ENCODE measurements at regions not wholly inside any gene's neighbourhood (a gene's known extent, or its start where the extent isn't known, plus 50 kb on each side); places are given as distances from the start of the nearest gene placed in this dataset.
"Not testable (repeated sequence)": the region's sequence is repeated elsewhere in the genome, so short reads cannot be mapped to it uniquely, and the experiment has no call there.

DNA sequence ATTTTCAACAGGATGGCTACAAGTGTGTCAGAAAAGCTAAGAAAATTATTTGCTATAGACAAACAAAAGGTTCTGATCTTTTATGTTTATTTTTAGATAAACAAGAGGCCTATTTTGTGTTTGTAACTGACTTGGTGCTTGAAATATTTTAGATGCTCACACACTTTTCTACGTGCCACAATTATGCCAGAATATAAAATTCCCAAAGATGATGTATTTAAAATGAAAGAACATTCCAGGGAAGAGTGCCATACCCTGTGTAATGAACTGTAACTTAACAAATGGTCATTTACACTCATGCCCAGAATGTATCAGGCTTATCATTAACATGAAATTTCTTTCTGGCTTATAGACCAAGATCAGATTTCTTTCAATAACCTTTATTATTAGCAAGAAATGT, 144.9 kb upstream of the MTPN start:
- DNase-seq (ENCODE audit: low read depth in 2 of 2), result no peak

- DNase-seq (ENCODE audit: low read depth in 2 of 2), result no peak
These were observed 140.4 kb upstream of the MTPN start for GRCh38 chr7:136117539-136117938.

DNA sequence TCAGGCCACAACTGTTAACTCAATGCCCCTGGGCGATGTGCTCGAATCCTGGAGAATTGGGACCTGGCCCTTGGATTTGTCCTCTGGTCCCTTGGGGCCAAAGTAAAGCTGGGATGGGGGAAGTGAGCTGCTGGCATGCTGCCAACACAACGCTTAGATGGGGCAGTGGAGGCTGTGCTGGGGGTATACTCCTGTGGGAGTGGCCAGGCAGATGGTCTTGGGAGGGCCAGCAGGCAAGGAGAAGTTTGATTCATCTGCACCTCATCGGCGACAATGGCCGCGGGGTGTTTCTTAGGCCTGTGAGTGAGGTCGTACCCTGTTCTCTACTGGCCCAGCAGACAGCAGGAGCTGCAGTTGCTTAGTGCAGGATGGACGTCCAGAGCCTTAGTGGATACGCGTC, 139.0 kb upstream of the MTPN start:
- DNase-seq (ENCODE audit: low read depth in 2 of 2), result no peak

GRCh38 chr7:136114966-136115762, 138.0 kb upstream of the MTPN start:
- DNase-seq (ENCODE audit: low read depth in 2 of 2), result peak in 1 of 2 donors; percentile 37

- DNase-seq (ENCODE audit: low read depth in 2 of 2), result not testable (repeated sequence)
These were observed 137.3 kb upstream of the MTPN start for GRCh38 chr7:136114467-136114866.

- not testable (repeated sequence) for DNase-seq (ENCODE audit: low read depth in 2 of 2)
These were observed 131.9 kb upstream of the MTPN start for GRCh38 chr7:136109037-136109436.

DNA sequence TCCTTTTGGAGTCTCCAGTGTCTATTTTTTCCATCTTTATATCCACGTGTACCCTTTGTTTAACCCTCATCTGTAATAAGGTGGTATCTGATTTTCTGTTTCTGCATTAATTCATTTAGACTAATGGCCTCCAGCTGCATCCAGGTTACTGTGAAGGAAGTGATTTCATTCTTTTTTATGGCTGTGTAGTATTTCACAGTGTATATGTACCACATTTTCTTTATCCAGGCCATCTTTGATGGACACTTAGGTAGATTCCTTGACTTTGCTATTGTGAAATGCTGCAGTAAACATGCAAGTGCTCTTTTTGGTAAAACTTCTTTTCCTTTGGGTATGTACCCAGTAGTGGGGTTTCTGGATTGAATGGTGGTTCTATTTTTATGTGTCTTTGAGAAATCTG, 128.0 kb upstream of the MTPN start:
- DNase-seq (ENCODE audit: low read depth in 2 of 2), result no peak

DNA sequence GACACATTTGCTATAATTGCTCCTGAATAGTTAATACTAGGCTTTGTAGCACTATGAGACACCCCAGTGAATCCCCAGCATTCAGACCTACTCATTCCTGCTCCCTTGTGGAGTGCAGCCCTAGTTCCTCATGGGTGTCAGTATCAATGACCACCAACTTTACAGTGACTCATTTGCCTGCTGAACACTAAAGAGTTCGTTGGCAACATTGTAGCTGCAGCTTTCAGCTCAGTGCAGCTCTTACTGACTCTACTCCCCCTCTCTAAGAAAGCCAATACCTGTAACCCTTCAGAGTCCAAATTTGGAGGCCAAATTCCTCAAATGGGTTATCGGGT, 127.1 kb upstream of the MTPN start:
- no peak for DNase-seq (ENCODE audit: low read depth in 2 of 2)

DNA sequence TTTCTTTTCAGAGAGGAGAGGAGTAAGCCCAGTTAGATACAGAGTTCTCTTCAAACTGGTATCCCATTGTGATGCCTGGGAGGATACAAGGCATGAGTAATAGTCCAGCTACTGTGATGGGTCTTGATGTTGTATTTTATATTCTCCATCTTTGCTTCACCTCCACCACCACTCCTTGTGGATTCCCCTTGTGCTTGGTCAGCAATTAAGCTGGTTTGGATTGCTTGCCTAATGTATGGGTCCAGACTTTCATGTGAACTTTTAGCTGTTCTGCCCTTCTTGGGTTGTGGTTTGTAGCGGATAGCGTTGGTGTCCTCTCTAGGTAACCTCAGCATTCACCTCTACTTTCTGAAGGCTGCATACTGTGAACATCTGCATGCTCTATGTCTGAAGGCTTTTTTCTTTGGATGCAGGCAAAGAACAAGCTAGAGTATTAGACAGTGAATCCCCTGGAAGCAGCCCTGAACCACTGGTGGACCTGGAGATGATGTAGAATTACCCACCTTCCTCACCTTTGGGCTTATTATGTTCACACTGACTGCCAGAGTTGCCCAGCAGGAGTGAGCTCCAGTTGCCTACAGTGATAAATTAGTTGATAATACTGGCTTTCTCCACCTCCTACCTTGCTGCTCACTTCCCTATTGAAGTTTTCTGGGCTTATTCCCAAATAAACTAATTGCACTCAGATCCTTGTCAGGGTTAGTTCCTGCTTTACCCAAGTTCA, 126.5 kb upstream of the MTPN start:
- no peak for DNase-seq (ENCODE audit: low read depth in 2 of 2)

DNA sequence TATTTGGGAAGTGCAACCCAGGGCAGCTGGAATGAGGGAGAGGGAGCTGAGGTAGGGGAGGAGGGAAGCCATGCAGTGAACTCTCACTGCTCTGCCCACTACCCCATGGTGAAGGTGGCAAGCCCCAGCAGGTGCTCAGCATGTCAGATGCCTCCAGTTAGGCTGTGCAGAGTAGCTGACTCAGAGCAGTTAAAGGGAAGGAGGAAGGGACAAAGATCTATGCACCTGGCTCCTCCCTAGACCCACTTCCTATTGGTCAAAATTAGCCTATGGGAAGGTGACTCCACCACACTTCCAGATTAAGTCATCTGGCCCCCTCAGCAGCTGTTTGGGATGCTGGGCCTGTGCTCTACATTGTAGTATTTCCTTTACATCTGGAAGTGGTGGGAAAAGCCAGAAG, 125.7 kb upstream of the MTPN start:
- no peak for DNase-seq (ENCODE audit: low read depth in 2 of 2)

DNA sequence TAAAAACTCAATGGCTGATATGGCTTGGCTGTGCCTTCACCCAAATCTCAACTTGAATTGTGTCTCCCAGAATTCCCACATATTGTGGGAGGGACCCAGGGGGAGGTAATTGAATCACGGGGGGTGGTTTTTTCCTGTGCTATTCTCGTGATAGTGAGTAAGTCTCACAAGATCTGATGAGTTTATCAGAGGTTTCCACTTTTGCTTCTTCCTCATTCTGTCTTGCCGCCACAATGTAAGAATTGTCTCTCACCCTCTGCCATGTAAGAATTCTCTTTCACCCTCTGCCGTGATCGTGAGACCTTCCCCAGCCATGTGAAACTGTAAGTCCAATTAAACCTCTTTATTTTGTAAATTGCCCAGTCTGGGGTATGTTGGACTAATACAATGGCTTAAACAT, 115.6 kb upstream of the MTPN start:
- not testable (repeated sequence) for DNase-seq (ENCODE audit: low read depth in 2 of 2)

- DNase-seq (ENCODE audit: low read depth in 2 of 2), result no peak
These were observed 110.7 kb upstream of the MTPN start for GRCh38 chr7:136087881-136088280.

DNA sequence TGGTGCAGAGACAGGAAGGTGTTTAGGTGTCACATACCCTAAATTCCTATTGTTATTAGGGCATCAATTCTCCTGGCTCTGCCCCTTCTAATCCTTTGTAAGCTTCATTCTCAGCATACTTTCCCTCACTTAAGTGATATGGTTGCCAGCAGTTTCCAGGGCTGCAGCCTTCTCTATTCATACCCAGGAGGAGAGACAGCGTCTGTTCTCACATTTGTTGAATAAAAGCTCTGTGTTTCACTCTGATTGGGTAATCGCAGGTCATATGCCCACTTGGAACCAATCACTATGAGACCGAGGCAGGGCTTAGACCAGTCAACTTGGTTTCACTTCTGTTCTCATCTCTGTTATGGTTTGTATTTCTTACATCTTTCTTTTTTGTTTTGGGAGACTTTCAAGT, 109.6 kb upstream of the MTPN start:
- DNase-seq (ENCODE audit: low read depth in 2 of 2), result no peak

GRCh38 chr7:136079934-136080333, 102.8 kb upstream of the MTPN start:
- no peak for DNase-seq (ENCODE audit: low read depth in 2 of 2)

GRCh38 chr7:136079478-136079892, 102.3 kb upstream of the MTPN start:
- no peak for DNase-seq (ENCODE audit: low read depth in 2 of 2)

DNA sequence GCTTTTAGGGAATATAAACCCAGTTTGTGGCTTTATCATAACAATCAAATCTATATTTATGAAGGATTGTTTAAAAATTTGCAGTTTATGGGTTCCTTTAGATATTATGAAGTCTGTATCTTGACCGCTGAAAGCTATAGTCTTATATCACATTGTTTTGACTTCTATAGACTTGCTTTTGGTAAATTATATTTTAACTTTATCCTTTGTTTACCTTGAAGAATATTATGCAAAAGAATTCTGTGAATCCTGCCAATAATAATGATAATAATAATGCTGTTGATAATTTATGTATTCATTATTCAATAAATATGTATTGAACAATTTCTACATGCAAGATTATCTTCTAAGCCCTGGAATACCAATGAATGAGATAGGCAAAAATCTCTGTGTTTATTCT, 101.9 kb upstream of the MTPN start:
- DNase-seq (ENCODE audit: low read depth in 2 of 2), result no peak

GRCh38 chr7:136078630-136079029, 101.5 kb upstream of the MTPN start:
- DNase-seq (ENCODE audit: low read depth in 2 of 2), result no peak

GRCh38 chr7:136076954-136077353, 99.8 kb upstream of the MTPN start:
- DNase-seq (ENCODE audit: low read depth in 2 of 2), result no peak

DNA sequence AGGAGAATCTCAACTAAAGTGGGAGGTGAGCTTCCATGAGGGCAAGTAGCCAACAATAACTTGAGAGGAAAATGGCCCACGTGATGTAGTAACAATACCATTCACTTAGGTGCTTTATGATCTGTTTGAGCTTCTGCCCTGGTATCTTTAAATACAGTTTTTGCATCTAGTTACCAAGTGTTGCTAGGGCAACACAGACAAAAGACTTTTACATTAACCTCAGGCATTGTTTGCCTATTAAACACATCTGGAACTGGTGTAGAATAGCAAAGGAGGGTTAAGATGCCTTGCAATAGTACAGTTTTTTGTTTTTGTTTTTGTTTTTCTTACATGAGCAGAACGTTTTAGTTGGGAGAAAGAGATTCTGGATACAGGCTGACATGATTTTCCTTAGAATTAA, 97.7 kb upstream of the MTPN start:
- DNase-seq (ENCODE audit: low read depth in 2 of 2), result no peak

- DNase-seq (ENCODE audit: low read depth in 2 of 2), result no peak
These were observed 95.3 kb upstream of the MTPN start for GRCh38 chr7:136072447-136072846.

DNA sequence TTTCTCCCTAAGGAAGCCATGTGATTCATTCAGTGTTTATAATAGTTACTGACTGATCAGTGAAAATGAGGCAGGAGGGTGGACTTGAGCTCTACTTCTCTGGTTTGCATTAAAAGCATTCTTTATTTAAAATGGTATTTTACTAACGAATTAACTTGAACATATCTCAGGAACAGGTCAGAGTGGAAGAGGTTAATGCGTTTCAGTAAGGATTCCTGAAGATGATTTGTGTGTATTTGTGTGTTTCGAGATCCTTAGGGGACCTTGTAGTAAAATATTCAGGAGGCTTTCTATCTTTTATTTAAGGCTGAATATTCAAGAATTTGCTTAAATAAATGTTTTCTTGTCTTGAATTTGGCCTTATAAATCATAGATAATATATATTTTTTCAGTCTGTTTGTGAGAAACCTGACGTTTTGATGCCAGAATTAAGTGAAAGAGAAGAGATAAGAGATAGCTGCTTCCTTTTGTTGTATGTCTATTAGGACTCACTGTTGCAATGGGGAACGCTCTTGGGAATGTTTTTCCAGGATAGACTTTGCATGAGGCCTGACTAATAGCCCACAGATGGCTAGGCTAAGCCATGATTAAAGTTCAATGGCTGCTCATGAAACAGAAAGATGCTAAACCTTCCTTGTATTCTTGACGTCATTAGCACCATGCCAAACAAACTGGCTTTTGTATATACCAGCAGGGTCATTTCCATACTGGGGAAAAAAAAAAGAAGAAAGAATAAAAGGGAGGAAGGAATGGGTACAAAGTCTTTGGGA, 93.8 kb upstream of the MTPN start:
- DNase-seq (ENCODE audit: low read depth in 2 of 2), result no peak

DNA sequence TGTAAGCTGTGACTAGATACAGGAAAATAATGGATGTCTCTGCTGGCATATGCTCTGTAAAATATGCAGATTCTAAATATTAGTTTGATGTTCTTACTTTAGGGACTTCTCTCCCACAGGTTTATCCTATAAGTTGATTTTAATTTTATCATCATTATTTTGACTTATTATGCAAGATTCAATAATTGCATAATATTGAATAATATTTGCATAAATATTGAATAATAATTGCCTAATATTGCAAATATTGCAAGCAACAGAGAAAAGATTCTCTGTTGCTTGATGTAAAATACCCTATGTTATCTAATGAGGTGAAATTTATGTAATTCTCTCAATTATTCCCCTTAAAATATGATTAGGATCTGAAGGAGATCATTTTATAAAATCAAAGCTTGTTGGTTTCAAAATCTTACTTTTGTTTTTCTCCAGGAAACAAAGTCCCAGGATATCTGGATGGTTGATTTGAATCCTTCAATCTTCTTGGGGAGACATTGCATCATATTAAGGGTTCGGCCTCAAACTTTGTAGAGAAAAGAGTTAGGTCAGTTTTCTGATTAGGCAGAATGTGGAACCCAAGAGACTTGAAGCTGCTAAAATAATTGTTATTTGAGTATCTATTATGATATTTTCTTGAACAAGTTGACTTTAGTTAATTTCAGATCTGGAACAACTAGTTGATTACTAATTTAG, 92.8 kb upstream of the MTPN start:
- DNase-seq (ENCODE audit: low read depth in 2 of 2), result no peak
